Lower leg skin (tissue), 3 donors: ENCODE measurements at regions not wholly inside any gene's neighbourhood (a gene's known extent, or its start where the extent isn't known, plus 50 kb on each side); places are given as distances from the start of the nearest gene placed in this dataset.
"Not testable (repeated sequence)": the region's sequence is repeated elsewhere in the genome, so short reads cannot be mapped to it uniquely, and the experiment has no call there.

Experiments used
- POLR2A ChIP-seq, 2 donors: fragments of 450-650 bp; IDR thresholded peaks; one replicate each; pipeline ENCODE4 v1.6.1; 2016 to 2017; ENCODE audit warnings: antibody characterized with exemption in 2 of 2, mild to moderate bottlenecking in 1 of 2, moderate library complexity in 1 of 2
- TF ChIP-seq, protein P1 (sequence below), 3 donors: fragments of 450-650 bp; IDR thresholded peaks; one replicate each; pipeline ENCODE4 v1.5.1; 2016; ENCODE audit warnings: antibody characterized with exemption in 3 of 3, mild to moderate bottlenecking in 3 of 3, moderate library complexity in 2 of 3

DNA sequence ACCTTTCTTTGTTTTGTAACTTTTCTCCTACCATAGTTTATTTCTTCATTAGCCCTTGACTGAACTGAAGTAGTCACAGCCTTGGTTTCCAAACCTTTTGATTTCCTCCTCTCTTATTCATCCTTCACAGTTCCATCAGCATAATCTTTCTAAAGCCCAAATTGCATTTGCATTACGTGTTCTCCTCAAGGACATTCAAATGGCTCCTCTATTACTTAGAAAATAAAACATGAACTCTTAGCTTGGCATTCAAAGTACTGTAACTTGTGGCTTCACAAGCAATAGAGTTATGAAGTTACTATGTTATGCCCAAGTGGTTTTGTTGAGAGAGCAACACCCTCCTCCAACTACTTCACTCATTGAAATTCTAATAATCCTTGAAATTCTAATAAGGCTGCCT is 840.0 kb downstream of the TTLL7 start:
- TF ChIP-seq, protein P1, sequence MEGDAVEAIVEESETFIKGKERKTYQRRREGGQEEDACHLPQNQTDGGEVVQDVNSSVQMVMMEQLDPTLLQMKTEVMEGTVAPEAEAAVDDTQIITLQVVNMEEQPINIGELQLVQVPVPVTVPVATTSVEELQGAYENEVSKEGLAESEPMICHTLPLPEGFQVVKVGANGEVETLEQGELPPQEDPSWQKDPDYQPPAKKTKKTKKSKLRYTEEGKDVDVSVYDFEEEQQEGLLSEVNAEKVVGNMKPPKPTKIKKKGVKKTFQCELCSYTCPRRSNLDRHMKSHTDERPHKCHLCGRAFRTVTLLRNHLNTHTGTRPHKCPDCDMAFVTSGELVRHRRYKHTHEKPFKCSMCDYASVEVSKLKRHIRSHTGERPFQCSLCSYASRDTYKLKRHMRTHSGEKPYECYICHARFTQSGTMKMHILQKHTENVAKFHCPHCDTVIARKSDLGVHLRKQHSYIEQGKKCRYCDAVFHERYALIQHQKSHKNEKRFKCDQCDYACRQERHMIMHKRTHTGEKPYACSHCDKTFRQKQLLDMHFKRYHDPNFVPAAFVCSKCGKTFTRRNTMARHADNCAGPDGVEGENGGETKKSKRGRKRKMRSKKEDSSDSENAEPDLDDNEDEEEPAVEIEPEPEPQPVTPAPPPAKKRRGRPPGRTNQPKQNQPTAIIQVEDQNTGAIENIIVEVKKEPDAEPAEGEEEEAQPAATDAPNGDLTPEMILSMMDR (IDR thresholded peaks at IDR 0.05): not testable (repeated sequence)
- TF ChIP-seq POLR2A (IDR thresholded peaks at IDR 0.05): not testable (repeated sequence)
